IPS DF 4.7 (cell line): ENCODE measurements at regions not wholly inside any gene's neighbourhood (a gene's known extent, or its start where the extent isn't known, plus 50 kb on each side); places are given as distances from the start of the nearest gene placed in this dataset.

Experiments
- DNase-seq: peaks from one replicate; pipeline ENCODE4 v3.0.0-alpha.2; 2013; ENCODE audit warnings: low spot score; ENCODE audit errors: extremely low read depth

DNA sequence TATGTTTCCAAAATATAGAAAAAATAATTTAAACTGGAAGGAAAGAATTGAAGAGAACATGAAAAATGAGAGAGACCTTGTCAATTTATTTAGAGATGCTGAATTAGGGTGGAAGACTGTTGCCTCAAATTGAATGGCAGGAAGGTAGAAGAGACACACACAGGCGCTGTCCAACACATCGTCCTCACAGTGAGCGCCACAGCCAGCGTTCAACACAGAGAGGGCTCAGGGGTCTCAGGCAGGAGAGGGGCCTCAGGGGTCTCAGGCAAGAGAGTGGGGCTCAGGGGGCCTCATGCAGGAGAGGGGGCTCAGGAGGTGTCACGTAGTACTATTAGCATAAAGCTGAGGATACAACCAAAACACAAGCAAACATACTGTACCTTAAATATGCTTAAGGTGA lies 65.7 kb downstream of the TMEM18 start:
- DNase-seq: no peak

DNA sequence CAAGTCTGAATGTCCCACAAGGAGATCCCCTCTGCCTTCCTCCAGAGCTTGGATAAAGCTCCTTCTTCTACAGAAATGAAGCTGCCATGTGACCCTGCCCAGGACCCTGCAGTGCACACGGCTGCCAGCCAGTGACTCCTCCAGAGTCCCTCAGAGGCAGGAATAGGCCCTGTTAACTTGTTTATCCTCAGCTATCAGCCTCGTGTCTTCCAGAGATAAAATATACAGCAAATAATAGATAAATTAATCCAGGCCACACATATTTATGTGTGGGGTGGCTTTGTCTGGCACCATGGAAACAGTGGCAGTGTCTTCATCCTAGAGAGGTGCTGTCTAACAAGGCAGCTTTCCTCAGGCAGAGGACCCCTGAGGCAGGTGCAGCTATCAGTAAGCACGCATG lies 66.7 kb downstream of the TMEM18 start:
- no peak for DNase-seq

GRCh38 chr2:609881-610280 lies 67.3 kb downstream of the TMEM18 start:
- DNase-seq: no peak

DNA sequence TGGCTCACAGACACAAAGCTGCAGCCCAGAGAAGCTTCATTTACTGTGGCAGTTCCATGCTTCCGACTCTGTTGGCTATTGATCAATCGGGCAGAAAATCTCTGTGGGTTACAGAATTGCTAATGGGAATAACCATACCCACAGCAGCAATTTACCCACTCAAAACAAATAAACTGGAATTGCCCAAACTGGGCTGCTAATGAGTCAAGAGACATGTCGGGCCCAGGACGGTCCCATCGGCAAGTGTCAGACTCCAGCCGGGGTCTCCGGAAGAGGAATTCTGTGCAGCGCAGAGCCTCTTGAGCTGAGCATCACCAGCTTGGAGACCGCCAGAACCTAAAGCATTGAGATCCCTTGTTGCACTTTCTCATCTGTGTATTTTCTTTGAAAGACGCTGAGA lies 67.8 kb downstream of the TMEM18 start:
- no peak for DNase-seq

GRCh38 chr2:608711-609110 lies 68.5 kb downstream of the TMEM18 start:
- DNase-seq: no peak

DNA sequence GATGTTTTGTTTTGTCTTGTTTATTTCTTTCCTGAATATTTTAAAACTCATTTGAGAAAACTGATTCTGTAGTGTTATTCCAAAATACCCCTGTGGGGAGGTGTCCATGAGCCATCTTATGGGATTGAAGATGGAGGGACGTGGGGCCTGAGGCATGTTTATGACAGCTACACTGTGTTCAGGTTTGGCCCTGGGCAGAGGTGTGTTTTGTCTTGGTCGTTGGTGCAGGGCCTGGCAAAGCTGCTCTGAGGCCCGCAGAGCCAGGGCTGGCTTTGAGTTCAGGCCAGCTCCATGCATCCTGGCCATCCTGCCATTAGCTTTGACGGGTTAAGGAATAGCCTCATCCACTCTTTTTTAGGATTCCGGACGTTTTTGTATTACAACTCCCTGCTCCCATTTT lies 68.9 kb downstream of the TMEM18 start:
- DNase-seq: no peak

- no peak for DNase-seq
These were observed 69.5 kb downstream of the TMEM18 start for GRCh38 chr2:607709-608108.

DNA sequence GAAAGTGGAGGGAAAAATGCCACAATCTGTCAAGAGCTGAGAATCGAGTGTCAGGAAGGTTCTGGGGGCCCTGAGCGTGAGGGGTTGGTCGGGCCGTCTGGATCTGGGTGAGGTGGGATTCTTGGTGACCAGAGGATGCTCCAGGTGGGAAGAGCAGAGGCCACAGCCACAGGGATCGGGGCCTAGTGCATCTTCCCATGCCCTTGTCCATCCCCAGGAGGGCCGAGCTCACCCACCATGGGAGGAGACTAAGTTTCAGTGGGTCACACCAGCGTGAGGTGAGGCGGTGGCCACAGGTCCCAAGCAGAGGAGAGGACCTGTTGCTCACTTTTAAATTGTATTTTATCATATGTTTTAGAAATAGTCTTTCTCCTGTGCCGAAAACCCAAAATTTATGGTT lies 70.0 kb downstream of the TMEM18 start:
- DNase-seq: no peak

DNA sequence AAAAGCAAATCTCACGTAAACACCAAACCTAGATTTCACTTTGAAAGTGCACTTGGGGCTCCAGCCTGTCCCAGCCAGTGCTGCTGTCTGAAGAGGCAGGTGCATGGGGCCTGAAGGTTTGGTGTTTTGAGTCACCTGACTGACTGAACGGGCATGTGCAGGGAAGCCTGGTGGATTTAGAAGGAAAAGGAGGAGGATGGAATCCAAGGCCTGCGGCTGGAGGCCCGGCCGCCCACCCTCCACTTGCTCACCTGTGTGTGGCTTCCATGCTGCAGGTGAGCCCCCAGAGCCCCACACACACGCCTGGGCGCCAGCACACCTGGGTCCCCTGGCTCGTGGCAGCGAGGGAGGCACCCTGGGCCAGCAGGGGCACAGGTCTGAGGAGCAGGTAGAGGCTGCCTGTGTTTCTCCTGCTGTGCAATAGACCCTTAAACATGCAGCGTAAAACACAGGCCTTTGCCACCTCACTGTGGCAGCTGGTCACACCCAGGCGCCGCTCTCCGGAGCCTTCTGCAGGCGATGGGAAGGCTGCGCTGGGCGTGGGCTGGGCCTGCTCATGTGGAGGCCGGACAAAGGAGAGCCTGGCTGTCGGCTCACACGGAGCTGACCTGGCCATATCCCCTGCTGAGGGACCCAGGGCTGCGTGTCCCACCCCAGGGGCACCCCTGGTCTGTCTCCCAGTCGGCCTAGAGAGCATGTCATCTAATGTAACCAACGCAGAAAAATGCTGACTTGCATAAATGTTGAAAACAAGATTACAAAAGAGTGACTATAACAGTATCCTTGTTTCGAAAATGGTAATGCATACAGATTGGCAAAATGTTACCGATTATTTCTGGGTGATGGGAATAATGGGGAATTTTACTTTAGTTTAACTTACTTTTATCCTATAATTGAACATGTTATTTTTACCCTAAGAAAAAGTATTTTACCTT lies 71.3 kb downstream of the TMEM18 start:
- DNase-seq: no peak

DNA sequence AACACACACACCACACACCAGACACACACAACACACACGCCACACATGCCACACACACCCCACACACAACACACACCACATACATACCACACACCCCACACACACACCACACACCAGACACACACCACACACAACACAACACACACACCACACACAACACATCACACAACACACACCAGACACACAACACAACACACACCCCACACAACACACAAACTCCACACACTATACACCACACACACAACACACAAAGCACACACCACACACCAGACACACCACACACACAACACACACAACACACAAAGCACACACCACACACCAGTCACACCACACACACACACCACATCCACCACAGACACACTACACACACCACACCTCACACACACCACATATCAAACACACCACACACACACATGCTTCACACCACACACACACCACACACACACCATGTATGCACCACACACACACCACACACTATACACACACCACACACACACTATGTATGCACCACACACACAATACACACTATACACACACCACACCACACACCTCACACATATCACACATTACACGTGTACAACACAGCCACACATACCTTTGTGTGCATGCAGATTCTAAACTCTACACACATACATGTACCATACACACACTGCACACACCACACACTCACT lies 72.2 kb downstream of the TMEM18 start:
- DNase-seq: no peak

- no peak for DNase-seq
These were observed 72.8 kb downstream of the TMEM18 start for GRCh38 chr2:604385-604784.

DNA sequence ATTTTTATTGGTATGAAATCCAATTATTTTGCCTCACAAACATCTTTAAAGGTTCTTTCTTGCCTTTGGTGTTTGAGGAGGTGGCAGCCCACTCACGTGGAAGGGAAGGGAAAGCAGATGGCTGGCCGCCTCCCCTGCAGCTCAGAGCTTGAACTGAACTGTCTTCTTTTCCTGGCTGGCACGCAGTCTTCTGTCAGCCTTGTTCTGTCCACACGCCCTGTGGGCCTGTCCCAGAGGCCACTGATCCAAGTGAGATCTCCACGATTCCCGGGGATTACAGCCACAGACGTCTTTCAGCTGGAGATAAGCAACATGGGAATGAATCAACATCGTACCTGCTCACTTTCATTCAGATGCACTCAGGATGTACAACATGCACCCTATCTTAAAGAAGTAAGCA lies 73.3 kb downstream of the TMEM18 start:
- DNase-seq: no peak

- no peak for DNase-seq
These were observed 73.8 kb downstream of the TMEM18 start for GRCh38 chr2:603427-603826.

DNA sequence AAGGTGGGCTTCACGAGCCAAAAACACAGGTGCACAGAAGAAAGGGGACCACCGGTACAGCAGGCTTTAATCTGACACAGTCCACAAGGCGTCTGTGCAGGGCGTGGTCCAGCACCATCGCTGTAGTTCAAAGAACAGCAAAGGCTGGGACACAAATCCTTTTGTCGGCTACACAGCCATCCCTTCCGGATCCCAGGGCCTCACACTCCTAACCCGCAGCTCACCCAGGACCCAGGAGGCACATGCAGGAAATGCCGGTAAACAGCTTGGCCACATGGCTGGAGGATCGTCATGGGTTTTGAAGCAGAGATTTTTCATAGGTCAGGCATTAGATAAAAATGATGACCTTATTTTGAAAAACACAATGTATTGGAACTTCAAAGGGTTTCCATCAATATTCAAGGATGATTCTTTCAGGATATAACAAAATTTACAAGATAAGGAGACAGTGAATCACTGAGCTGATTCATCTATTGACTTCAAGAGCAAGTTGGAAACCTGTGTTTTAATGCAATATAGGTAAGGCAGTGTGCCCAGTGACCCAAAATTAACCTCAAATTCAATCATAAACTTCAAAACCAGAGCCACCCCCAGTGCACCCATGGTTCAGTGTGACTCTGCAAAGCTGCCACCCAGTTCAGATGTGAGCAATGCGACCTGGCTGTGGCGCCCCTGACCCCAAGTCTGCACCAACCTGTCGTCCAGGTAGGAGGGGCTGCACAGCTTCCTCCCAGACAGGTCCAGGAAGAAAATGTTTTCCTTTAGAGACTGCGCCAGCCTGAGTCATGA lies 74.4 kb downstream of the TMEM18 start:
- no peak for DNase-seq

- no peak for DNase-seq
These were observed 75.3 kb downstream of the TMEM18 start for GRCh38 chr2:601806-602455.

GRCh38 chr2:601387-601698 lies 75.9 kb downstream of the TMEM18 start:
- DNase-seq: no peak

DNA sequence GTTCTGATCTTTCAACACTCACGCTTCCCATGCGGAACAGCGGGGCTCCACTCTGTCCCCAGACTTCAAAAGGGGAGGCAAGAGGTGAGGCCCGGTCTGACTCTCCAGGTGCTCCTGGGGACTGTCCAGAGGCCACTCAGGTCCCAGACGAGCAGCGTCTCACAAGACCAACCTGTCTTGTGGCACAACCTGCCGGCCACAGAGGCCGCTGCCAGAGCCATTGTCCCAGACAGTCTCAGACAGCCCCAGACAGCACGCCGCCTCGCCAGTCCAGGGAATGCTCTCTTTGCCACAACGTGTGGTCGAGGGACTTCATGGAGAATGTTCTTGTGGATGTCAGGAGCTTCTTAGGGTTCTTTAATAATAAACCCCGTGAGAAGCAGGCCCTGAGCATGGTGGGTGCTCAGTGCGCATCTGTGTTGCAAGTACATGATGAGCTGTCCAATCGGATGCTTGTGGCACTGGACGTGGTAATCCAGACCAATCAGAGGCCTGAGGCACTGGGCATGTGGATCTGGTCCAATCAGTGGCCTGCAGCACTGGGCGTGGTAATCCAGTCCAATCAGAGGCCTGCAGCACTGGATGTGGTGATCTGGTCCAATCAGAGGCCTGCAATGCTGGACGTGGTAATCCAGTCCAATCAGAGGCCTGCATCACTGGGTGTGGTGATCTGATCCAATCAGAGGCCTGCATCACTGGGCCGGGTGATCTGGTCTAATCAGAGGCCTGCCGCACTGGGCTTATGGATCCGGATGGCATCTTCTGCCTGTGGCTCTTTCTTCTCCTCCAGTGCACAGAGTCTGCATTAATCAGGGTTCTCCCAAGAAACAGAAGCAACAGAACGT lies 76.4 kb downstream of the TMEM18 start:
- no peak for DNase-seq

- DNase-seq: no peak
These were observed 77.6 kb downstream of the TMEM18 start for GRCh38 chr2:599601-600000.

DNA sequence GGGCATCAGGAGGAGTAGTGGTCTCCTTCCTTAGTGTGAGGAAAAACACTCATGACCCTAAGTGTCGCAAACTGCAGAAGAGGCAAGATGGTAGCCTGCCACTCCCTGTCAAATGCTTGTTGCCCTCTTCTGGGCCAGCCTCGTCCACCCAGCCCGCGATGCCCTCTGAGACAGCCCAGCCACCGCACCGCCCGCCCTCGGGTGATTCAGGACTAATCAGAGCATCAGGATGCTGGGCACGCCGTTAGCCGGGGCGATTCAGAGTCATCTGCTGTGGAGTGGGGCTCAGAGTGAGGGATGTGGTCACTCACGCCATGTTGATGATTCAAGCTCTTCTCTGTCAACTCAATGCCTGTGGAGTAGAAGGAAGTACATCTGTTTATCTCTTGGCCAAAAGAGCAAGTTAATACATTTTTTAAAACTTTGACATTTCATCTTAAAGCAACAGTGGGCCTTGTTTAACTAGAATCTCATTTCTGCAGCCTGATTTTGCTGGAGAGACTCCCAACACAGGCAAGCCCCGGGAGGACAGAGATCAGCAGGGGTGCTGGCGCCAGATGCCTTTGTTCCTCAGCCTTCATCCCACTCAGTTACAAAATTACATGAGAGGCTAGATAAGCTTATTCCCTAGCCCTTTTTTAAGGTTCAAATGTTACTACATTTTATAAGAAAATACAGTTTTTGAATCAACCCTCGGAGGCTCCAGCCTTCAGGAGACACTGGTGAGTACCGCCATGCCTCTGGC lies 79.0 kb downstream of the TMEM18 start:
- DNase-seq: no peak
